HG03066 (cell line): ENCODE measurements at regions not wholly inside any gene's neighbourhood (a gene's known extent, or its start where the extent isn't known, plus 50 kb on each side); places are given as distances from the start of the nearest gene placed in this dataset.

Experiments used
- ATAC-seq: cut with Tn5 transposase; IDR thresholded peaks from one replicate; pipeline ENCODE4 v1.9.1; 2021; ENCODE audit warnings: low read depth; ENCODE audit not compliant: unreplicated experiment

DNA sequence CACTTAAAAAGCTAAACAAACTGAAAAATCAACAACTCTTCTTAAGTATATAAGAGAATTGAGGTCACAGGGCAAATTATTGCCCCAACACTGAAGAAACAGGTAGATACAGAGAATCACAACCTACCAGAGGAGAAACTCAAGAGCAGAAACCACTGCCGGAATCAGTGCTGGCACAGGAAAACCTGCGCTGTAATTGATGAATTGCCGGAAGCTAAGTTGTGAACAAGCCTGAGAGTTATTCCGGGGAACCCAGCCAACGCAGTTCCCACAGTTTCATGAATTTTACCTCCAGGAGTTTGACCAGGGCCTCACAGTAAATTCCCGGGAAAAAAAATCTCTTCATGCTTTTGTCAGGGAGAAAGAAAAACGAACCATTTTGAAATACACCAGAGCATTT is 657.1 kb upstream of the BRINP3 start:
- no peak for ATAC-seq

DNA sequence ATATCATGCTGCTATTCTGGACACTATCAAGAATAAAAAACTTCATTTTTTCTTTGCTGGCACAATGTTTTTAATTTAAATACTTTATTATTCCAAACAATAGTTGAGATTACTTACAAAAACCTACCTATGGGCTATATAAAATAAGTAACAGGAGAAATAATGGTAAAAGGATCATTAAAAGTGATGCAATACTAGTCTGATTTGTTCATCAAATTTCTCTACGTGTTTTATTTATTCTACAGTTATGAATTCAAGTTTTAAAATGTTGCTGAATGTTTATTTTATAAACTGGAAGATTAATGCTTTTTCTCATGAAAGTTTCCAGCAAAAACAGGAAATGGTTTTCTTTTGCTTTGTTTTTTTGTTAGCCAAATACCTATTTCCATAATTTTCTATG is 662.4 kb upstream of the BRINP3 start:
- ATAC-seq: no peak

DNA sequence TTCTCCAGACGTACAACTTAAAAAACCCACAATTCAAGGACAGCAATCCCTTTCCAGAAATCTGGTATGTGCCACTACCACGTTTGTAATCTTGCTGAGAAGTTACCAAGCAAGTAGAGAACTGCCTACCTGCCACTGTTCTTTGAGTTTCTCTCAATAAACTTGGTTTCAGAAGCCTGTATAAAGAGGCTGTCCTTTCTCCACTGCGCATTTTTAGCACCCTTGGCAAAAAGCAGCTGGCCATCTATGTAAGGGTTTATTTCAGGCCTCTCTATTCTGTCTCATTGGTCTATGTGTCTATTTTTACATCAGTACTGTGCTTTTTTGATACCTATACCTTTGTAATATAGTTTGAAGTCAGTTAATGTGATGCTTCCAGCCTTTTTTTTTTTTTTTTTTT is 665.1 kb upstream of the BRINP3 start:
- ATAC-seq: no peak

DNA sequence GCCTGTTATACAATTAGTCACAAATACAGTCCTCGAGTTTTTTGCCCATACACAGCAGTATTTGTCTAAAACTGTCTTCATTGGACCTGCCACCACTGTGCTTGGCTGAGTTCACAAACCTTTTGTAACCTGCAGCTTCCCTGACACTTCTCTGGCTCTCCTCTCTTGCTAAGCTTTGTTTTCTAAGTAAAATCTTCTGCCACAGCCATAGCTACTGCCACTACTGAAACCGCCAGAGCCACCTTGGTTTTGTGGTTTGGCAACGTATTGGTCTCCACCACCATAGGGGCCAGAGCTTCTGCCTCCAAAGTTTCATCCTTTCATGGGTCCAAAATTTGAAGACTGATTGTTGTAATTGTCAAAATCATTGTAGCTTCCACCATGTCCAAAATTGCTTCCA is 668.2 kb upstream of the BRINP3 start:
- ATAC-seq: no peak

DNA sequence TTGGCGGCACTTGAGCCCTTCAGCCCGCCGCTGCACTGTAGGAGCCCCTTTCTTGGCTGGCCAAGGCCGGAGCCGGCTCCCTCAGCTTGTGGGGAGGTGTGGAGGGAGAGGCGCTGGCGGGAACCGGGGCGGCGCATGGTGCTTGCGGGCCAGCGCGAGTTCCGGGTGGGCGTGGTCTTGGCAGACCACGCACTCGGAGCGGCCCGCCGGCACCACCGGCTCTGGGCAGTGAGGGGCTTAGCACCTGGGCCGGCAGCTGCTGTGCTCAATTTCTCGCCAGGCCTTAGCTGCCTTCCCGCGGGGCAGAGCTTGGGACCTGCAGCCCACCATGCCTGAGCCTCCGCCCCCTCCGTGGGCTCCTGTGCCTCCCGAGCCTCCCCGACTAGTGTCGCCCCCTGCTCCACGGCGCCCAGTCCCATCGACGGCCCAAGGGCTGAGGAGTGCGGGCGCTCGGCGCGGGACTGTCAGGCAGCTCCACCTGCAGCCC is 673.7 kb upstream of the BRINP3 start:
- no peak for ATAC-seq

DNA sequence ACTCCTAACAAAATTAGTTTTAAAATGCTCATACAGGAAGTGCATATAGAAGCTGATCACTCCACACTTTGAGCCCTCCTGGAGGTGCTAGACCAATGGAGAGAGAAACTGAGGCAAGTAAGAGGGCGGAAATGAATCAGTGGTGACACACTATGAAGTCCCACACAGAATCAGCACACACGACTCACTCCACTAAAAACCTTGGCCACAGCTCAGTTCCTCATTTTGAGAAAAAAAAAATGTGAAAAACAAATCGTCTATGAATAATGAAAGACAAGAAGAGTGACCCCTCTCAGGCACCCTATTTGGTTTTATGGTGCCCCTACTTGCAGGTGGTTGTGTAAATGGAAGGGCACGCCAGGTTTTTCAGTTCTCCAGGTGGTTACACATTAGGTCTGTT is 675.1 kb upstream of the BRINP3 start:
- peak; percentile 50 for ATAC-seq

DNA sequence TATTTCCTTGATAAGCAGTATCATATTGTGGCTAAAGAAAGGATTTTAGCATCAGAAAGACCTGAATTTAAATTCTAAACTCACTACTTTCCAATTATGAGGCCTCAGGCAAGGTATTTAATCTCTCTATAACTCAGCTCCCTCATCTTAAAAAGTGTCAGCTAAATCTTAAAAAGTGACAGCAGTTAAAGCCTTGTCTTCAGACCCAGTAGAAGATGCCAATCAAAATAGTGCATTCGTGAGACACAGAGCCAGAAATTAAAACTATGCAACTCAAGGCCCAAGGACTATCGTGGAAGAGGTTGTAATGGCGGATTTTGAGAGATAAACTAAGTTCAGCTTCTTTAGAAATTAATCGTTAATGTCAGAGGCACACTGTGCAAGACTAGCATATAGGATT is 677.5 kb upstream of the BRINP3 start:
- no peak for ATAC-seq

DNA sequence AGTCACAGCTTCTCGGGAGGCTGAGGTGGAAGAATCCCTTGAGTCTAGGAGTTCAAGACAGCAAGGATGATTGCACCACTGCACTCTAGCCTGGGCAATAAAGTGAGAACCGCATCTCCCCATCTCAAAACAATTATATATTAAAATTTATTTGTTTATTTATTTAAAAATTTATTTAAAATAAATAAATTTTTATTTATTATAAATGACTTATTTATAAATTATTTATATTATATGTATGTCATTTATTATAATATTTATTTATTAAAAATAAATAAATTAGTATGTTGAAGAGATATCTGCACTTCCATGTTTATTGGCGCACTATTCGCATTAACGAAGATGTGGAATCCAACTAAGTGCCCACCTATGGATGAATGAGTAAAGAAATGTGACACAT is 683.2 kb upstream of the BRINP3 start:
- ATAC-seq: no peak

DNA sequence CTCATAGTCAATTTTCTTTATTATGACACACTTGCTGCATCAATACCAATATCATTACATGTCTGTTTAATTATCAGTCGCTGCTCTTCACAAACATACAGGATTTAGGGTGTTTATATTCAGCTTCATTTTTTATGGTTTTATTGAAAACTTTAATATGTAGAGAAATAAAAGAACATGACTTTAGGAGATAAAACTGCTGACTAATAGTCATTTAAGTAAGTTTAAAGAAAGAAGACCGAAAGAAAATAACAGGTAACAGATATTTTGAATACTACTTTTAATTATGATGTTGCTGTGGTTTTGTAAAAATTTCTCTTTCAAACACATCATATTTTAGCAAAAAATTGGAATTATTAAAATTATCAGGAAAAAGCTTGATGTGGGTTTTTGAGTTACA is 685.1 kb upstream of the BRINP3 start:
- ATAC-seq: no peak

DNA sequence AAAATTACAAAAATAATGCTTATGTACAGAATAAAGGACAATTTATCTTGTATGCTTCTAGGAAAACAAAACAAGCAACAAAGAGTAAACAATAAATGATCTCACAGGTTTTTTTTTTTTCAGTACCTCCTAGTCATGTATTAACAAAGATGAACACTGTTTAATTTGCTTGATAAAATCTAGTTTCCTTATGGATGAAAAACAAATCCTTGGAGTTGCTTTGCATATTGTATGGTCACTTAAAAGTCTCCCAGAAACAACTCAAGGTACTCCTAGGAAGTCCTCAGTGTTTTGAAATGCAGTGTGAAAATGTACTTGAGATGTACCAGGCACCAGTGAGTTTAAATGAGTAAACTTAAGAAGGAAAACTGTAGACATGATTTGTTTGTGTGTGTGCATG is 686.0 kb upstream of the BRINP3 start:
- no peak for ATAC-seq

DNA sequence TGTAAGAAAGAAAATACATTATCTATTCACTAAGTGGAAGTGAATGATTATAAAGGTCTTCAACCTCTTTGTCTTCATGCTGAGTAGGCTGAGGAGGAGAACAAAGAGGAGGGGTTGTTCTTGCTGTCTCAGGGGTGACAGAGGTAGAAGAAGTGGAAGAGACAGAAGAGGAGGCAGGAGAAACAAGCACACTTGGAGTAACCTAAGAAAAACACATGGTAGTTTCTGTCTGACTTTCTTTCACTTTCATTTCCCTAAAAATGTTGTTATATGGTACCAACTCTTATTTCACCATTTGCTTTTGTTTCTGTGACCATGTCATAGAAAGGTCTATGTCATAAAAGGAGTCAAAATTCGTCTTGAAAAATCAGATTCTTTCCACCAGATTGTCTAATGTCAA is 696.6 kb upstream of the BRINP3 start:
- peak; percentile 97 for ATAC-seq

DNA sequence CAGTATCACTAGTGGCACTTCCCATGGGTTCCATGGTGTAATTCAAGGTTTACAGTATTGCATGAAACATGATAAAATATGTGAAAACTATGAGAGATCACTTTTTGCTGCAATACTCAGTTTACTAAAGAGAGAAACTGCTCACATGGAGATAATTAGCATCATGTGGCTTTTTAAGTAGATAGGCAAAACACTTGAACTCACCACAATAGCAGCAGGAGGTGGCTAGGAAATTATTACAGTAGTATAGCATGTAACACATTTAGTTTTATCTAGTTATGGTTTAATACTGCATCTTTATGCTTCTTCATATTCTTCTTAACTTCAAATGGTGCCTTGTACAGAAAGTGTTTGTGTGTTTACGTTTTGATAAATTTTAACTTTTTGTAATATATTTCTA is 698.5 kb upstream of the BRINP3 start:
- ATAC-seq: no peak

DNA sequence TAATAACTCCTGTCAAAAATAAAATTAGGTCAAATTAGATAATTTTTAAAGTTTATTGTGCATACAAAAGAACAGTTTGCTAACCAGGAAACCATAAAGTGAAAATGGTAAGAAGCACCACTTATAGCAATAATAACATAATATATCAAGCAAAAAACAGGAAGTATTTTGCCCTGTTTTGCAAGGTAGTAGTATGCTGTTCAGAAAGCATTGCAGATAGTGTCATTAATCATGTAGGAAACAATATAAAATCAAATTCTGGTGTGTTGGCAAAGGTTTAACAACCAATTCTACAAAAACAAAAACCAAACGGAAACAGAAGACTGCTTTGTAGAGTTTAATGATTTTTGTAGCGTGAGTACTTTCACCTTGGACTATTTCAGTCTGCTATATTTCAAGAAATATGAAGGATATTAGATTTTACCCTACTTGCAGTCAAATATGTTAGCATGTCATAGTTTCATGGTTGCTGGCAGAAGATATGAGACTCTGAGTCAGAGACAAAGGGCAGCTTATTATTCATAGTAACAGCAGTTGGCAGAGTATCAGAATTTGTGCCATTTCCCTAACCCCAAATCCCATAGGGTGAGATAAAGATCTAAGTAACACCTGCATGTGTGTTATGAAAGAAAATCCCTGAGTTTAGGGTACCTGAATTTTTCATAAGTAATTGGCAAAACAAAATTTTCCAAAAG is 729.0 kb upstream of the BRINP3 start:
- ATAC-seq: no peak

DNA sequence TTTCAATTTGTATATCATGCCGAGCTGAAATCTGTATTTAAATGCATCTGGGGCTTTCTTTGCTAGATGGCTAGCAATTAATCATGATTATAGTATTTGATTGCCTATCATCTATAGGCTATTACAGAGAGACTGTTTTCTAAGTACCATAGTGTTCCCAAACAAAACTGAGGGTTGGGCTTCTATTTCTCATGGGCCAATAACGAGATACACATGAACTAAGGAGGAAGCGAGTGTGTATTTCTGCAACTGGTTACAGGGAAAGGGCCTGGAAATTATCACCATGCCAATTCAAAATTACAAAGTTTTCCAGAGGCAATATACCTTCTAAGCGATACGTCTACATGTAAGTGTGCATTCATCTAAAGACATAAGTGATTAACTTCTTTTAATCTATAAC is 744.5 kb upstream of the BRINP3 start:
- ATAC-seq: no peak

DNA sequence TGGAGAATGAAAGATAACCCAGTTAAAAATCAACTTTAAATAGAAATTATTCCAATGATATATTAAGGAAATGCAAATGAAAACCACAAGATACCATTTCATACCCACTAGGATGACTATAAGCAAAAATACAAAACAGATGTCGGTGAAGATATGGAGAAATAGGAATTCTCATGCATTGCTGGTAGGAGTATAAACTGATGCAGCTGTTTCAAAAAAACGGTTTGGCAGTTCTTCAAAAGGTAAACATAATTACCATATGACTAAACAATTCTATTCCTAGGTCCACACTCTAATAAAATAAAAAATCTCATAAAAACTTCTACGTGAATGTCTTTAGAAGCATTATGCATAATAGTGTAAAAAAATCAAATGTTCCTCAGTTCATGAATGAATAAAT is 763.3 kb upstream of the BRINP3 start:
- ATAC-seq: no peak

DNA sequence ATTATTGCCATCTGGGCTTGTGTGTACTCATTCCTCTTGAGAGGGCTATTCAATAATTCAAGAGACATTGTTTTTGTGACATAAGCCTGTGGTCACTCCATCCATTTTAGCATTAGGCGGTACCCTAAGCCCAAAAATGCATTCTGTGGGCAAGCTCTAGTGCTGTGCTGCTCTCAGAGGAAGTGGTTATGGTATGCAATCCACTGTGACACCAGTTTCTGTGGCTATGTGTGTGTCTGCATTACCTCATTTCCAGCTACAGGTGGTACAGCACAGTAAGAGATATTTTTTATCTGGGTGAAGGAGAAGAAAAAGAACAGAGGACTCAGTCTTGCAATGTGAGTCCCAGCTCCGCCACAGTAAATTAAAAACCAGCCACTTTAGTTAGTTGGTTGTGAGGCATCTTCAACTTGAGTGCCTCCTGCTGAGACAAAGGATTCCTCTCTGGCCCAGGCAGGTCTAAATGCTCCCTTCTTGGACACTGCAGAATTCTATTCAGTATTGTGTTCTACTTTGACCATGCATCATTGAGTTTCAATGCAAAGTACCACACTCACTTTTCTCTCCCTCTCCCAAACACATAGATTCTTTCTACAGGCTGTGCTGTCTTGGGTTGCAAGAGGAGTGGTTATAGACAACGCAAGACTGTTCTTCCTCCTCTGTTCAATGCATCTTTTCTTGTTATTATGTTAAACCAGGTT is 777.8 kb upstream of the BRINP3 start:
- ATAC-seq: peak; percentile 66

DNA sequence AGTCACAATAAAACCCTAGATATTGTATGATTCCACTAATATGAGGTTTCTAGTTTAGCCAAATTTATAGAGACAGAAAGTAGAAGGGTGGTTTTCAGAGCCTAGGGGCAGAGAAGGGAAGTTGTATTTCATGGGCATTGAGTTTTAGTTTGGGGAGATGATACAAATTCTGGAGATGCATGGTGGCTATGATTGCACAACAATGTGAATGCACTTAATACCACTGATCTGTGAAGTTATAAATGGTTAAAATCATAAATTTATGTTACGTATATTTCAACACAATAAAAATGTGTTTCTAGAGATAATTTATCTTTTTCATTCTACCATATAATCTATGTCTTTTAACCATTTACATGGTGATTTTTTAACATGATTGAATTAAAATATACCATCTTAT is 779.3 kb upstream of the BRINP3 start:
- ATAC-seq: no peak

DNA sequence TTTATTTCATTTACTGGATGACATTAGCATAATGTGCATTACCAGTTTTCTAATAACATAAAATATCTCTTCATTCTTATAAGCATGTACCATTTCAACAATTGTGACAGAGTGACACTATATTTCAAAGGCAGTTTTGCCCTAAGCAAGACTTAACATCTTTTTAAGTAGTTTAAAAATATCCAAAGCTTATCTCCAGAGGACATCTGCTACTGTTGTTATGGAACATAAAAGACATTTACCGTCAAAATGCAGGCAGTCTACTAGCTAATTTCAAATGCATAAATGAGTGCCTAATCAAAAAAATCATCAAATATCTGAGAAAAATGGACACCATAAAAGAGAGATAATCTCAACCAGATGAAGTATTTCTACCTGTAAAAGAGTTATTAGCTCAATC is 782.4 kb upstream of the BRINP3 start:
- no peak for ATAC-seq

DNA sequence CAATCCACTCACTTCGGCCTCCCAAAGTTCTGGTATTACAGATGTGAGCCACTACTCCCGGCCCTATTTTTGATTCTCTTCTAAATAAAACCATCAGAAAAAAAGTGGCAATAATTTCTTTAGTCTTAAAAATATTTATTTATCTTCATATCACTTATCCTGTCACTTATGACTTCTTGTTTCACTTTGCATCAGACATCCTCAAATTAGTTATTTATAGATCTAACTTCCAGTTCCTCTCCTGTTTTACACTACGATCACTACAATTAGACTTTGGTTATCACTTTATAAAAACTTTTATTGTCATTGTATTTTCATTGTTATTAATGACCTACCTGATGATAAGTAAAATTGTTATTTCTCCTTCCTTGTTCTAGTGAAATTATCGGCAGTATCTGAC is 783.4 kb upstream of the BRINP3 start:
- ATAC-seq: no peak

DNA sequence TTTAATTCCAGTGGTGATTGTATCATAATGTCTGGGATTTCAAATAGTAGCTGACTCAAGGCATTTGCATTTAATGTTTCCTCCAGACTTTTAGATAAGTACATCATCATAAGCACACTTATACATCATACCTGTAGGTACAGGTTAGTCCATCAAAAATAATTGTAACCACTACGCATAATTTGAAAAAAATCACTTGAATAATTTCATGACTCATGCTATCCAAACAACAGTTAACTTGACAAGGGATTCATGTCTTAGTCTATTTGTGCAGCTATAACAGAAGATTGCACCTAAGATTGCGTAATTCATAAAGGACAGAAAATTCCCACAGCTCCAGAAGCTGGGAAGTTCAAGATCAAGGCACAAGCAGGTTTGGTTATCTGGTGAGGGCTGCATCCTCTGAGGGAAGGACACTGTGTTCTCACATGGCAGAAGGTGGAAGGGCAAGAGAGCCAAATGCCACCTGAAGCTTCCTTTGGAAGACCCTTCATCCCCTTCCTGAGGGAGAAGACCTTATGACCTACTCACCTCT is 801.7 kb upstream of the BRINP3 start:
- no peak for ATAC-seq

DNA sequence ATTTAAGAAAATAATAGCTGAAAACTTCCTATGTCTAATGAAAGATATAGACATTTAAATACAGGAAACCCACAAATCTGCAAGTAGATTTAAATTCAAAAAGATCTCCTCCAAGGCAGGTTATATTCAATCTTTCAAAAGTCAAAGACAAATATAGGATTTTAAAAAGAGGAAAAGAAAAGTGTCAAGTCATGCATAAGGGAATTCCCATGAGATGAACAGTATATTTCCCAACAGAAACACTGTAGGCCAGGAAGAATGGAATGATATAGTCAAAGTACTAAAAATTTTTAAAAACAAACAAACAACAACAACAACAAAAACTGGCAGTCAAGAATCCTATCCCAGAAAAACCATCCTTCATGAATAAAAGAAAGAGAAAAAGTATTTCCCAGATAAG is 806.5 kb upstream of the BRINP3 start:
- ATAC-seq: no peak

DNA sequence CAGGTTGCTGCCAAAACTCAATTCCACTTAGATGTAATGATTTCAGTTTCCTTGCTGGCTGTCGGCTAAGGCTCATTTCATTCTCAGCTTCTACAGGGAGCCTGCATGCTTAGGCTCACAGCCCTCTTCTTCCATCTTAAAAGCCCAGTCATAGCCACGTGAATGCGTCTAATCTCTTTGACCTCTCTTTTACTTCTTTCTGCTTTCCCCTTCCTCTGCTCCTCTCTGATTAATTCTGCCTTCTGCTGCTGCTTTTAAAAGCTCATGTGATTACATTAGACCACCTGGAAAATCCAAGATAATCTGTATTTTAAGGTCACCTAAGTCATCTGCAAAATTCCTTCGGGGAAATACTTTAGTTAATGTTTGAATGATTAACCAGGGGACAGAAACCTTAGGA is 812.8 kb upstream of the BRINP3 start:
- no peak for ATAC-seq
